DOHH2 (cell line): ENCODE measurements at regions not wholly inside any gene's neighbourhood (a gene's known extent, or its start where the extent isn't known, plus 50 kb on each side); places are given as distances from the start of the nearest gene placed in this dataset.

ENCODE experiments used
- H3F3A ChIP-seq: fragments of 200-600 bp; sonication (generic), shearing (Covaris generic); 2 replicates; pipeline ENCODE4 v1.6.0; 2016; ENCODE audit warnings: antibody characterized with exemption, mild to moderate bottlenecking; ENCODE audit not compliant: control insufficient read depth, insufficient read depth
- H3K27ac ChIP-seq: fragments of 200-600 bp; sonication (generic); 2 replicates; pipeline ENCODE4 v1.5.1; 2014; ENCODE audit warnings: low read depth, mild to moderate bottlenecking, low read length, moderate library complexity
- H3K27me3 ChIP-seq: fragments of 200-600 bp; sonication (generic); 2 replicates; pipeline ENCODE4 v1.6.1; 2014; ENCODE audit warnings: mild to moderate bottlenecking, low read length, mixed read lengths; ENCODE audit not compliant: control insufficient read depth
- H3K36me3 ChIP-seq: fragments of 200-600 bp; sonication (generic); 2 replicates; pipeline ENCODE4 v1.6.1; 2014; ENCODE audit warnings: mild to moderate bottlenecking, low read length, moderate library complexity, mixed read lengths; ENCODE audit not compliant: control insufficient read depth
- H3K4me1 ChIP-seq: fragments of 200-600 bp; sonication (generic); 2 replicates; pipeline ENCODE4 v1.6.1; 2014; ENCODE audit warnings: mild to moderate bottlenecking, low read length, mixed read lengths; ENCODE audit not compliant: control insufficient read depth
- H3K4me2 ChIP-seq: fragments of 200-600 bp; sonication (generic); 2 replicates; pipeline ENCODE4 v1.6.0; 2014; ENCODE audit warnings: mild to moderate bottlenecking, low read length, moderate library complexity
- H3K4me3 ChIP-seq: fragments of 200-600 bp; sonication (generic); 2 replicates; pipeline ENCODE4 v1.5.1; 2014; ENCODE audit warnings: mild to moderate bottlenecking, low read length, mixed read lengths
- H3K79me2 ChIP-seq: fragments of 200-600 bp; sonication (generic); 2 replicates; pipeline ENCODE4 v1.6.1; 2014; ENCODE audit warnings: mild to moderate bottlenecking, low read length, mixed read lengths; ENCODE audit not compliant: control insufficient read depth
- H3K9me2 ChIP-seq: fragments of 200-600 bp; sonication (generic); replicated peaks from 2 replicates; pipeline ENCODE4 v1.6.1; 2014; ENCODE audit warnings: mild to moderate bottlenecking, low read length, mixed read lengths; ENCODE audit not compliant: control insufficient read depth
- H3K9me3 ChIP-seq: fragments of 200-600 bp; sonication (generic); 2 replicates; pipeline ENCODE4 v1.6.1; 2014; ENCODE audit warnings: antibody characterized with exemption, low read length, mixed read lengths; ENCODE audit not compliant: control insufficient read depth, insufficient read depth
- H4K20me1 ChIP-seq: fragments of 200-600 bp; sonication (generic); 2 replicates; pipeline ENCODE4 v1.6.0; 2014; ENCODE audit warnings: low read depth, mild to moderate bottlenecking, antibody characterized with exemption, low read length, moderate library complexity; ENCODE audit not compliant: control insufficient read depth, insufficient read depth
- EZH2phosphoT487 ChIP-seq: fragments of 200-600 bp; sonication (generic); IDR thresholded peaks from 2 replicates; pipeline ENCODE4 v1.6.1; 2017; ENCODE audit warnings: borderline replicate concordance, mild to moderate bottlenecking, antibody characterized with exemption, low read length, moderate library complexity, mixed read lengths
- TF ChIP-seq, protein P1 (sequence below): fragments of 200-600 bp; sonication (generic); IDR thresholded peaks from one replicate; pipeline ENCODE4 v1.5.1; 2014; ENCODE audit warnings: antibody characterized with exemption, mild to moderate bottlenecking, low read depth, low read length; ENCODE audit not compliant: poor library complexity, severe bottlenecking

- Histone ChIP-seq H3K36me3 (no peaks in the 10 kb centered on the region), H3K9me3 (no peaks in the 10 kb centered on the region), H3K79me2 (no peaks in the 10 kb centered on the region), H3K9me2 (no peaks in the 10 kb centered on the region), H3K4me2 (no peak overlapping the region), H3K4me3 (no peak overlapping the region), H3K27ac (no peak overlapping the region), H4K20me1 (no peaks in the 10 kb centered on the region), H3F3A (no peaks in the 10 kb centered on the region), H3K4me1 (no peaks in the 10 kb centered on the region), H3K27me3 (no peaks in the 10 kb centered on the region)
- TF ChIP-seq EZH2phosphoT487: no peak
- TF ChIP-seq, protein P1, sequence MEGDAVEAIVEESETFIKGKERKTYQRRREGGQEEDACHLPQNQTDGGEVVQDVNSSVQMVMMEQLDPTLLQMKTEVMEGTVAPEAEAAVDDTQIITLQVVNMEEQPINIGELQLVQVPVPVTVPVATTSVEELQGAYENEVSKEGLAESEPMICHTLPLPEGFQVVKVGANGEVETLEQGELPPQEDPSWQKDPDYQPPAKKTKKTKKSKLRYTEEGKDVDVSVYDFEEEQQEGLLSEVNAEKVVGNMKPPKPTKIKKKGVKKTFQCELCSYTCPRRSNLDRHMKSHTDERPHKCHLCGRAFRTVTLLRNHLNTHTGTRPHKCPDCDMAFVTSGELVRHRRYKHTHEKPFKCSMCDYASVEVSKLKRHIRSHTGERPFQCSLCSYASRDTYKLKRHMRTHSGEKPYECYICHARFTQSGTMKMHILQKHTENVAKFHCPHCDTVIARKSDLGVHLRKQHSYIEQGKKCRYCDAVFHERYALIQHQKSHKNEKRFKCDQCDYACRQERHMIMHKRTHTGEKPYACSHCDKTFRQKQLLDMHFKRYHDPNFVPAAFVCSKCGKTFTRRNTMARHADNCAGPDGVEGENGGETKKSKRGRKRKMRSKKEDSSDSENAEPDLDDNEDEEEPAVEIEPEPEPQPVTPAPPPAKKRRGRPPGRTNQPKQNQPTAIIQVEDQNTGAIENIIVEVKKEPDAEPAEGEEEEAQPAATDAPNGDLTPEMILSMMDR: no peak
Observed at GRCh38 chr4:111664308-111664945, 480.8 kb upstream of the FAM241A start.

- Histone ChIP-seq H3K4me1 (no peaks in the 10 kb centered on the region), H3K4me2 (no peak overlapping the region), H3K9me2 (no peaks in the 10 kb centered on the region), H4K20me1 (no peaks in the 10 kb centered on the region), H3K36me3 (no peaks in the 10 kb centered on the region), H3K9me3 (no peaks in the 10 kb centered on the region), H3K79me2 (no peaks in the 10 kb centered on the region), H3K27ac (no peak overlapping the region), H3K27me3 (no peaks in the 10 kb centered on the region), H3F3A (no peaks in the 10 kb centered on the region), H3K4me3 (no peak overlapping the region)
- TF ChIP-seq, protein P1: no peak
- TF ChIP-seq EZH2phosphoT487: no peak
Observed at GRCh38 chr4:111666826-111667360, 478.4 kb upstream of the FAM241A start.

- Histone ChIP-seq H3K4me3 (no peak overlapping the region), H3F3A (no peaks in the 10 kb centered on the region), H3K79me2 (no peaks in the 10 kb centered on the region), H3K9me2 (no peaks in the 10 kb centered on the region), H4K20me1 (no peaks in the 10 kb centered on the region), H3K27me3 (no peaks in the 10 kb centered on the region), H3K4me2 (no peak overlapping the region), H3K27ac (no peak overlapping the region), H3K36me3 (no peaks in the 10 kb centered on the region), H3K9me3 (no peaks in the 10 kb centered on the region), H3K4me1 (no peaks in the 10 kb centered on the region)
- TF ChIP-seq EZH2phosphoT487: no peak
- TF ChIP-seq, protein P1: no peak
Observed at GRCh38 chr4:111671756-111672155, 473.5 kb upstream of the FAM241A start.

- H3K4me3 ChIP-seq: no peak overlapping the region
- no peak for TF ChIP-seq EZH2phosphoT487
- TF ChIP-seq, protein P1: no peak
Observed at GRCh38 chr4:111675746-111676145, 469.5 kb upstream of the FAM241A start.

More at GRCh38 chr4:111675746-111676145, 469.5 kb upstream of the FAM241A start:
- H3K27ac ChIP-seq: no peak overlapping the region
- H3K36me3 ChIP-seq: no peaks in the 10 kb centered on the region
- no peak overlapping the region for H3K4me2 ChIP-seq
- H3K4me1 ChIP-seq: no peaks in the 10 kb centered on the region
- no peaks in the 10 kb centered on the region for H3K27me3 ChIP-seq
- no peaks in the 10 kb centered on the region for H4K20me1 ChIP-seq
- H3K9me2 ChIP-seq: no peaks in the 10 kb centered on the region
- H3K79me2 ChIP-seq: no peaks in the 10 kb centered on the region
- no peaks in the 10 kb centered on the region for H3F3A ChIP-seq
- H3K9me3 ChIP-seq: no peaks in the 10 kb centered on the region
